ENCODE measurements at regions not wholly inside any gene's neighbourhood (a gene's known extent, or its start where the extent isn't known, plus 50 kb on each side); places are given as distances from the start of the nearest gene placed in this dataset.

GRCh38 chr9:108185613-108186012 is 670.2 kb downstream of the ACTL7B start:
- TF ChIP-seq FOXA2 (IDR thresholded peaks at IDR 0.05) (no peak), RXRA (IDR thresholded peaks at IDR 0.05) (no peak), ZBTB33 (IDR thresholded peaks at IDR 0.05) (no peak), CTCF (IDR thresholded peaks at IDR 0.05; ENCODE audit: low read depth, low read length, missing input control) (no peak), REST (IDR thresholded peaks at IDR 0.05) (no peak), YY1 (IDR thresholded peaks at IDR 0.05) (no peak), TAF1 (conservative IDR thresholded peaks at IDR 0.05) (no peak), RAD21 (IDR thresholded peaks at IDR 0.05) (no peak), ATF3 (IDR thresholded peaks at IDR 0.05) (no peak)
- no peak overlapping the region for H3K27ac ChIP-seq (ENCODE audit: low read depth in 1 of 2, low read length in 2 of 2)
- no peaks in the 10 kb centered on the region for H3K27me3 ChIP-seq (ENCODE audit: control insufficient read depth in 4 of 4, insufficient read depth in 4 of 4, low read length in 3 of 4)
- H3K36me3 ChIP-seq (ENCODE audit: control insufficient read depth in 4 of 4, insufficient read depth in 3 of 4, low read depth in 1 of 4, low read length in 3 of 4), result no peaks in the 10 kb centered on the region
- no peak overlapping the region for H3K4me3 ChIP-seq (ENCODE audit: low read depth in 1 of 3, low read length in 3 of 3)
- 90% methylated on average over 5 of the region's 5 CpGs for WGBS
- no peaks in the 10 kb centered on the region for H3K9me3 ChIP-seq (ENCODE audit: control insufficient read depth in 4 of 4, low read length in 3 of 4)
- no peak overlapping the region for H3K9ac ChIP-seq (ENCODE audit: low read depth in 1 of 2, low read length in 2 of 2)
- H3K4me1 ChIP-seq (ENCODE audit: control insufficient read depth in 4 of 4, insufficient read depth in 4 of 4, low read length in 3 of 4), result no peaks in the 10 kb centered on the region
- DNase-seq (ENCODE audit: low spot score), result no peak

GRCh38 chr9:108184941-108185340 is 670.8 kb downstream of the ACTL7B start:
- Histone ChIP-seq H3K27me3 (ENCODE audit: control insufficient read depth in 4 of 4, insufficient read depth in 4 of 4, low read length in 3 of 4) (no peaks in the 10 kb centered on the region), H3K4me1 (ENCODE audit: control insufficient read depth in 4 of 4, insufficient read depth in 4 of 4, low read length in 3 of 4) (no peaks in the 10 kb centered on the region), H3K36me3 (ENCODE audit: control insufficient read depth in 4 of 4, insufficient read depth in 3 of 4, low read depth in 1 of 4, low read length in 3 of 4) (no peaks in the 10 kb centered on the region), H3K9me3 (ENCODE audit: control insufficient read depth in 4 of 4, low read length in 3 of 4) (no peaks in the 10 kb centered on the region), H3K4me3 (ENCODE audit: low read depth in 1 of 3, low read length in 3 of 3) (no peak overlapping the region), H3K27ac (ENCODE audit: low read depth in 1 of 2, low read length in 2 of 2) (no peak overlapping the region), H3K9ac (ENCODE audit: low read depth in 1 of 2, low read length in 2 of 2) (no peak overlapping the region)
- DNase-seq (ENCODE audit: low spot score), result no peak
- WGBS, result 73% methylated on average over 3 of the region's 3 CpGs
- TF ChIP-seq RXRA (IDR thresholded peaks at IDR 0.05) (no peak), SP1 (IDR thresholded peaks at IDR 0.05) (no peak), HNF4G (IDR thresholded peaks at IDR 0.05) (no peak), ZBTB33 (IDR thresholded peaks at IDR 0.05) (no peak), EGR1 (IDR thresholded peaks at IDR 0.05; ENCODE audit: low read depth in 2 of 2) (no peak), GABPA (IDR thresholded peaks at IDR 0.05 in 1 of 2, conservative IDR thresholded peaks at IDR 0.05 in 1 of 2) (no peak)
